ENCODE measurements at regions not wholly inside any gene's neighbourhood (a gene's known extent, or its start where the extent isn't known, plus 50 kb on each side); places are given as distances from the start of the nearest gene placed in this dataset.

DNA sequence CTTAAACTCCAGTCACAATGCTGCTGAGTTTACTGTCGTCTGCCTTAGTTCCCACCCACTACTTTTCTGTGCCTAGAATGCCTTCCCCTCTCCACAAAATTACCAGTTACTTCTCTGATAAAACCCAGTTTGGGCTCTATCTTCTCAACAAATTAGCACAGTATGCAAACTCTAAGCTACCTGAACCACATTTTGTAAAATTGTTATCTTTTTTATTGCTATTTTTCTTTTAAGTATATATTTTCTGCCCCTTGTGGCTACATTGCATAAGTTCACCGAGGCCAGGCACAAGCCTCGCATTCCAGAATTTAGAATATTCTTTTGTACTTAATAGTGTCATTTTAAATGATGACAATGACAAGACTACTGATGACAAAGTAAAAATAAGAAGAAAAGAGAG is 60.0 kb downstream of the POU5F2 start:
- no peak for TF ChIP-seq GATA3 (IDR thresholded peaks at IDR 0.05; ENCODE audit: low read depth, low read length)
- no peak for TF ChIP-seq GATA2 (IDR thresholded peaks at IDR 0.05; ENCODE audit: low read depth, low read length)
